Trophoblast cell (in vitro differentiated cells and primary cell): ENCODE measurements at regions not wholly inside any gene's neighbourhood (a gene's known extent, or its start where the extent isn't known, plus 50 kb on each side); places are given as distances from the start of the nearest gene placed in this dataset.
"Not testable (repeated sequence)": the region's sequence is repeated elsewhere in the genome, so short reads cannot be mapped to it uniquely, and the experiment has no call there.

Source experiments
- DNase-seq, 2 donors: peaks; one replicate each; pipeline ENCODE4 v3.0.0-alpha.2; 2016
- H2AFZ ChIP-seq: 2 replicates; pipeline ENCODE4 v1.6.1; 2013; ENCODE audit warnings: low read length, moderate library complexity, mild to moderate bottlenecking; ENCODE audit not compliant: insufficient read depth, poor library complexity
- H2AK5ac ChIP-seq: 2 replicates; pipeline ENCODE4 v1.6.1; 2013; ENCODE audit warnings: mild to moderate bottlenecking, low read length
- H2BK120ac ChIP-seq: 2 replicates; pipeline ENCODE4 v1.6.1; 2013; ENCODE audit warnings: low read length, mild to moderate bottlenecking, moderate library complexity; ENCODE audit not compliant: insufficient read depth, poor library complexity
- H2BK12ac ChIP-seq: 2 replicates; pipeline ENCODE4 v1.6.1; 2013; ENCODE audit warnings: mild to moderate bottlenecking, low read length, moderate library complexity
- H2BK5ac ChIP-seq: 2 replicates; pipeline ENCODE4 v1.6.1; 2013; ENCODE audit warnings: low read length, low read depth, moderate library complexity, mild to moderate bottlenecking; ENCODE audit not compliant: poor library complexity
- H3K14ac ChIP-seq: 2 replicates; pipeline ENCODE4 v1.6.1; 2013; ENCODE audit warnings: mild to moderate bottlenecking, low read length
- H3K18ac ChIP-seq: 2 replicates; pipeline ENCODE4 v1.6.1; 2013; ENCODE audit warnings: mild to moderate bottlenecking, low read length
- H3K23ac ChIP-seq: 2 replicates; pipeline ENCODE4 v1.6.1; 2013; ENCODE audit warnings: low read length
- H3K27ac ChIP-seq: 2 replicates; pipeline ENCODE4 v1.5.1; 2013; ENCODE audit warnings: low read depth, mild to moderate bottlenecking, inconsistent platforms, low read length, moderate library complexity
- H3K27me3 ChIP-seq: 2 replicates; pipeline ENCODE4 v1.6.1; 2013; ENCODE audit warnings: inconsistent platforms, mild to moderate bottlenecking, low read length, moderate library complexity; ENCODE audit not compliant: insufficient read depth
- H3K36me3 ChIP-seq, 2 experiments: 1 replicate in 1 of 2; 2 replicates in 1 of 2; pipeline ENCODE4 v1.6.1; 2013; ENCODE audit warnings: low read length in 2 of 2, mild to moderate bottlenecking in 2 of 2, moderate library complexity in 1 of 2; ENCODE audit not compliant: insufficient read depth in 2 of 2, control insufficient read depth in 1 of 2
- H3K4ac ChIP-seq: 2 replicates; pipeline ENCODE4 v1.6.1; 2013; ENCODE audit warnings: low read depth, mild to moderate bottlenecking, low read length, moderate library complexity
- H3K4me1 ChIP-seq, 2 experiments: 1 replicate in 1 of 2; 2 replicates in 1 of 2; pipeline ENCODE4 v1.6.1; 2013; ENCODE audit warnings: low read length in 2 of 2, mild to moderate bottlenecking in 2 of 2, moderate library complexity in 1 of 2; ENCODE audit not compliant: insufficient read depth in 2 of 2, control insufficient read depth in 1 of 2
- H3K4me2 ChIP-seq: 2 replicates; pipeline ENCODE4 v1.6.1; 2013; ENCODE audit warnings: inconsistent platforms, mild to moderate bottlenecking, low read length, moderate library complexity
- H3K4me3 ChIP-seq: 2 replicates; pipeline ENCODE4 v1.5.1; 2013; ENCODE audit warnings: mild to moderate bottlenecking, low read depth, low read length, inconsistent platforms
- H3K79me1 ChIP-seq: one replicate; pipeline ENCODE4 v1.6.1; 2013; ENCODE audit warnings: low read length
- H3K79me2 ChIP-seq: 2 replicates; pipeline ENCODE4 v1.6.1; 2013; ENCODE audit warnings: low read length, mild to moderate bottlenecking; ENCODE audit not compliant: control insufficient read depth, insufficient read depth, poor library complexity
- H3K9ac ChIP-seq: 2 replicates; pipeline ENCODE4 v1.6.1; 2013; ENCODE audit warnings: mild to moderate bottlenecking, low read length
- H3K9me3 ChIP-seq: 2 replicates; pipeline ENCODE4 v1.6.1; 2013; ENCODE audit warnings: low read depth, mild to moderate bottlenecking, control low read depth, inconsistent platforms, low read length; ENCODE audit not compliant: insufficient read depth
- H4K12ac ChIP-seq: 2 replicates; pipeline ENCODE4 v1.6.1; 2013; ENCODE audit warnings: low read depth, mild to moderate bottlenecking, low read length, moderate library complexity
- H4K8ac ChIP-seq: 2 replicates; pipeline ENCODE4 v1.6.1; 2013; ENCODE audit warnings: low read depth, mild to moderate bottlenecking, low read length, moderate library complexity
- H4K91ac ChIP-seq: one replicate; pipeline ENCODE4 v1.6.1; 2013; ENCODE audit warnings: low read depth, mild to moderate bottlenecking, low read length, moderate library complexity
- WGBS: extraction: QIAGEN DNeasy Blood & Tissue Kit; methylation state at CpG from one replicate; pipeline ENCODE4 v1.1.7; 2013; ENCODE audit warnings: missing lambda C conversion rate; ENCODE audit not compliant: insufficient read length, insufficient coverage; ENCODE audit errors: extremely low coverage; 5-methylcytosine and 5-hydroxymethylcytosine counted together

DNA sequence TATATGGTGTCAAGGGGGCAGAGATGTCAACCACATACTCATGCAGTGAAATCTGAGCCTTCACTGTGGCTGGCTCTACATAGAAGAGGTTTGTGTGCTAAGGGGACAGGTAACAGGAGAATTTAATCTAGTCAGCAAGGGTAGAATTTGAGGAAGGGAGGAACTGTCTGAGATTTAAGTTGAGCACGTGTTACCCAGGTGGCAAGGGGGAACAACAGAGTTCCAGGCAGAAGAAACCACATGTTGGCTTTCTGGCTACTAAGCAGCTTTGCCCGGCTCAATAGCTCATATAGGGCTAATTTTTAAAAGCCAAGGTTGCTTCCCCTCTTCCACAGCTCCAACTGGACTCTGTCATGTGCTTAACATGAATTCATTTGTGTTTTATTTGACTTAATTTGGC, 397.6 kb downstream of the EDEM1 start:
- Histone ChIP-seq H3K79me1 (no peaks in the 10 kb centered on the region), H3K4me3 (no peak overlapping the region), H3K4me1 (peaks cover 0 to 10% of the 10 kb centered on the region in 2 experiments), H3K36me3 (no peaks in the 10 kb centered on the region), H3K27me3 (no peaks in the 10 kb centered on the region), H3K9ac (no peak overlapping the region), H4K8ac (no peak overlapping the region), H3K27ac (no peak overlapping the region), H2AK5ac (no peak overlapping the region), H4K12ac (no peak overlapping the region), H3K14ac (no peak overlapping the region), H2AFZ (no peak overlapping the region), H3K9me3 (no peaks in the 10 kb centered on the region), H3K79me2 (no peaks in the 10 kb centered on the region), H3K18ac (no peak overlapping the region), H2BK12ac (no peak overlapping the region), H2BK120ac (no peak overlapping the region), H3K4me2 (no peak overlapping the region), H3K23ac (no peak overlapping the region), H2BK5ac (no peak overlapping the region), H3K4ac (no peak overlapping the region), H4K91ac (no peak overlapping the region)
- no peak for DNase-seq
- no CpG with 5 or more reads among the region's 2 CpGs for WGBS

DNA sequence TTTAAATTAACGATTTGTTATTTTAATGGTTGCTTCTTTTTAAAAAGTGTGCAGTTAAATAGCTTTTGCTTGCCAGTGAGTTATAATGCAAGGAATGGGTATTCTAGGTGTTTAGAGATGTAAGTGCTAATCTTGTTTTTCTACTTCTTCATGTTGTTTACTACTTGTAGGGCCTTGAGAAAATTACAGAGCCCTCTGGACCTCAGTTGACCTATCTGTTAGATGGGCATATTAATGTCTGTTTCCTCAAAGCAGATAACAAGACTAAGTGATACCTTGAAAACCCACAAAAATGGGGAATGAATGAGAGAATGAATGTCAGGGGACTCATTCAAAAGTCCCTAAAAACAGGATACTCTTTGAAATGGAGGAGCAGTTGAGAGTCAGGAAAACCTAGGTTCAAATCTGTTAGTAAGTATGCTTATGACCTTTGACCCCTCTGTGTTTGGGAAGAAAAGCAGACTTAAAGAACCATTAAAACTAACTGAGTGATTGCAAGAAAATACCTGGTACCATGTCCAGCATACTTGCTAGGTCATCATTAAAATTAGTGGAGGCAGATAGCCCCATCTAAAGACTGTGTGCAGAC, 419.5 kb downstream of the EDEM1 start:
- Histone ChIP-seq H2AFZ (no peak overlapping the region), H3K4me1 (no peaks in the 10 kb centered on the region), H2BK120ac (no peak overlapping the region), H3K79me1 (no peaks in the 10 kb centered on the region), H3K4ac (no peak overlapping the region), H3K4me2 (no peak overlapping the region), H4K8ac (no peak overlapping the region), H3K27ac (no peak overlapping the region), H2AK5ac (no peak overlapping the region), H2BK12ac (no peak overlapping the region), H3K9ac (no peak overlapping the region), H3K27me3 (no peaks in the 10 kb centered on the region), H4K91ac (no peak overlapping the region), H3K23ac (no peak overlapping the region), H2BK5ac (no peak overlapping the region), H3K9me3 (no peaks in the 10 kb centered on the region), H3K36me3 (no peaks in the 10 kb centered on the region), H3K18ac (no peak overlapping the region), H3K4me3 (no peak overlapping the region), H3K14ac (no peak overlapping the region), H4K12ac (no peak overlapping the region), H3K79me2 (no peaks in the 10 kb centered on the region)
- DNase-seq: no peak
- 100% methylated on average over 1 of the region's 1 CpG for WGBS

DNA sequence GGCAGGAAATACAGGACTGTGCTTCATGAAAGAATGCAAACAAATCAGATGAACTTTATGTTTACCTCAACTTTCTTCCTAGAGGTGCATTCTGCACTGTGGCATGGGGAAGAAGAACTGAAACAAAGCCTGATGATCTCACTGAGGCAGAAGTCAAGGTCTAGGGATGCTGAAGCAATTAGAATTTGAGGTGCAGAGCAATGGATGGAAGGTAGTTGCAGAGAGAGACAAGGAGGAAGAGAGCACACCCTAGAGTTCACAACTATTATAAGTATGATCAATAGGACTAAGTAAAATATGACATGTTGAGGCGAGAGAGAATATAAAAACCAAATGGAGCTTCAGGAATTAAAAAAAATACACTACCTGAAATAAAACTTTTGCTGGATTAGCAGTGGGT, 420.1 kb downstream of the EDEM1 start:
- no peak overlapping the region for H3K23ac ChIP-seq
- no peak overlapping the region for H2BK5ac ChIP-seq
- H2BK120ac ChIP-seq: no peak overlapping the region
- H4K91ac ChIP-seq: no peak overlapping the region
- H3K4me2 ChIP-seq: no peak overlapping the region
- no peaks in the 10 kb centered on the region for H3K36me3 ChIP-seq
- no CpG with 5 or more reads among the region's 1 CpG for WGBS
- no peak overlapping the region for H3K4me3 ChIP-seq
- no peak overlapping the region for H3K4ac ChIP-seq
- H4K12ac ChIP-seq: no peak overlapping the region
- H3K9ac ChIP-seq: no peak overlapping the region
- no peak overlapping the region for H3K27ac ChIP-seq
- no peak overlapping the region for H2BK12ac ChIP-seq
- no peak overlapping the region for H3K18ac ChIP-seq
- H3K4me1 ChIP-seq: no peaks in the 10 kb centered on the region
- H2AK5ac ChIP-seq: no peak overlapping the region
- no peaks in the 10 kb centered on the region for H3K79me1 ChIP-seq
- H2AFZ ChIP-seq: no peak overlapping the region
- H3K79me2 ChIP-seq: no peaks in the 10 kb centered on the region
- H3K14ac ChIP-seq: no peak overlapping the region
- H3K9me3 ChIP-seq: no peaks in the 10 kb centered on the region
- H4K8ac ChIP-seq: no peak overlapping the region
- H3K27me3 ChIP-seq: no peaks in the 10 kb centered on the region
- DNase-seq: no peak

DNA sequence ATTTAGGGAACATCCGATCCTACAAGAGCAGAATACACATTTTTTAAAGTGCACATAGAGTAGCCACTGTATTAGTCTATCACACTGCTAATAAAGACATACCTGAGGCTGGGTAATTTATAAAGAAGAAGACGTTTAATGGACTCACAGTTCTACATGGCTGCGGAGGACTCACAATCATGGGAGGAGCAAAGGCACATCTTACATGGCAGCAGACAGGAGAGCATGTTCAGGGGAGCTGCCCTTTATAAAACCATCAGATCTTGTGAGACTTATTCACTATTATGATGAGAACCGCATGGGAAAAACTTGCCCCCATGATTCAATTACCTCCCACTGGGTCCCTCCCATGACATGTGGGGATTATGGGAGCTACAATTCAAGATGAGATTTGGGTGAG, 421.5 kb downstream of the EDEM1 start:
- not testable (repeated sequence) for H3K4me3 ChIP-seq, H2BK12ac ChIP-seq, H2BK120ac ChIP-seq, H3K9ac ChIP-seq, H4K12ac ChIP-seq, H4K8ac ChIP-seq, H3K14ac ChIP-seq, H2AK5ac ChIP-seq, DNase-seq, H3K79me1 ChIP-seq, H3K4me1 ChIP-seq, H3K27me3 ChIP-seq, H4K91ac ChIP-seq, H2BK5ac ChIP-seq, H3K23ac ChIP-seq, H3K36me3 ChIP-seq, H3K9me3 ChIP-seq, H2AFZ ChIP-seq, H3K4ac ChIP-seq, H3K4me2 ChIP-seq, H3K79me2 ChIP-seq, H3K27ac ChIP-seq, H3K18ac ChIP-seq
- WGBS: no CpG with 5 or more reads among the region's 4 CpGs
